ENCODE measurements at regions not wholly inside any gene's neighbourhood (a gene's known extent, or its start where the extent isn't known, plus 50 kb on each side); places are given as distances from the start of the nearest gene placed in this dataset.

GRCh38 chrX:45972636-45973035, 572.6 kb downstream of the ZNF674 start:
- Mint-ChIP-seq H3K4me1 (no peaks in the 10 kb centered on the region), H3K4me3 (no peak overlapping the region), H3K36me3 (no peaks in the 10 kb centered on the region), H3K27me3 (no peaks in the 10 kb centered on the region), H3K27ac (no peak overlapping the region), H3K9me3 (no peaks in the 10 kb centered on the region)
- CTCF ChIA-PET = no interaction called here
- no peak for DNase-seq

- H3K4me3 Mint-ChIP-seq = no peak overlapping the region
- DNase-seq = no peak
- no peak overlapping the region for H3K27ac Mint-ChIP-seq
- CTCF ChIA-PET = no interaction called here
- H3K27me3 Mint-ChIP-seq = no peaks in the 10 kb centered on the region
- no peaks in the 10 kb centered on the region for H3K36me3 Mint-ChIP-seq
- H3K9me3 Mint-ChIP-seq = no peaks in the 10 kb centered on the region
- no peaks in the 10 kb centered on the region for H3K4me1 Mint-ChIP-seq
These were observed 585.7 kb downstream of the ZNF674 start for GRCh38 chrX:45959567-45959966.

GRCh38 chrX:45956191-45956870, 588.9 kb downstream of the ZNF674 start:
- no peaks in the 10 kb centered on the region for H3K4me1 Mint-ChIP-seq
- CTCF ChIA-PET = no interaction called here
- no peaks in the 10 kb centered on the region for H3K36me3 Mint-ChIP-seq
- no peaks in the 10 kb centered on the region for H3K27me3 Mint-ChIP-seq
- H3K4me3 Mint-ChIP-seq = no peak overlapping the region
- H3K27ac Mint-ChIP-seq = no peak overlapping the region
- no peak for DNase-seq
- no peaks in the 10 kb centered on the region for H3K9me3 Mint-ChIP-seq

GRCh38 chrX:45955661-45956060, 589.6 kb downstream of the ZNF674 start:
- Mint-ChIP-seq H3K27ac (no peak overlapping the region), H3K4me1 (no peaks in the 10 kb centered on the region), H3K9me3 (no peaks in the 10 kb centered on the region), H3K36me3 (no peaks in the 10 kb centered on the region), H3K4me3 (no peak overlapping the region), H3K27me3 (no peaks in the 10 kb centered on the region)
- CTCF ChIA-PET = no interaction called here
- no peak for DNase-seq

GRCh38 chrX:45954026-45954425, 591.2 kb downstream of the ZNF674 start:
- H3K27ac Mint-ChIP-seq = no peak overlapping the region
- H3K27me3 Mint-ChIP-seq = no peaks in the 10 kb centered on the region
- CTCF ChIA-PET = no interaction called here
- no peaks in the 10 kb centered on the region for H3K4me1 Mint-ChIP-seq
- no peaks in the 10 kb centered on the region for H3K36me3 Mint-ChIP-seq
- no peaks in the 10 kb centered on the region for H3K9me3 Mint-ChIP-seq
- no peak overlapping the region for H3K4me3 Mint-ChIP-seq
- no peak for DNase-seq

- Mint-ChIP-seq H3K27ac (no peak overlapping the region), H3K36me3 (no peaks in the 10 kb centered on the region), H3K4me1 (no peaks in the 10 kb centered on the region), H3K4me3 (no peak overlapping the region), H3K27me3 (no peaks in the 10 kb centered on the region), H3K9me3 (no peaks in the 10 kb centered on the region)
- no peak for DNase-seq
- CTCF ChIA-PET = no interaction called here
These were observed 593.2 kb downstream of the ZNF674 start for GRCh38 chrX:45952030-45952429.

- Mint-ChIP-seq H3K27ac (no peak overlapping the region), H3K27me3 (no peaks in the 10 kb centered on the region), H3K36me3 (no peaks in the 10 kb centered on the region), H3K4me1 (no peaks in the 10 kb centered on the region), H3K4me3 (no peak overlapping the region), H3K9me3 (no peaks in the 10 kb centered on the region)
- DNase-seq = no peak
- CTCF ChIA-PET = no interaction called here
These were observed 609.8 kb downstream of the ZNF674 start for GRCh38 chrX:45935408-45935807.

- H3K27me3 Mint-ChIP-seq = peaks cover 4% of the 10 kb centered on the region
- no peak overlapping the region for H3K27ac Mint-ChIP-seq
- CTCF ChIA-PET = no interaction called here
- no peaks in the 10 kb centered on the region for H3K36me3 Mint-ChIP-seq
- no peak for DNase-seq
- no peaks in the 10 kb centered on the region for H3K4me1 Mint-ChIP-seq
- no peaks in the 10 kb centered on the region for H3K9me3 Mint-ChIP-seq
- no peak overlapping the region for H3K4me3 Mint-ChIP-seq
These were observed 632.9 kb downstream of the ZNF674 start for GRCh38 chrX:45912316-45912715.

GRCh38 chrX:45907786-45908185, 637.4 kb downstream of the ZNF674 start:
- no peak for DNase-seq
- no peaks in the 10 kb centered on the region for H3K36me3 Mint-ChIP-seq
- H3K27me3 Mint-ChIP-seq = peaks cover 4% of the 10 kb centered on the region
- H3K27ac Mint-ChIP-seq = no peak overlapping the region
- CTCF ChIA-PET = no interaction called here
- H3K4me3 Mint-ChIP-seq = no peak overlapping the region
- H3K4me1 Mint-ChIP-seq = peaks cover 3% of the 10 kb centered on the region
- no peaks in the 10 kb centered on the region for H3K9me3 Mint-ChIP-seq

- Mint-ChIP-seq H3K36me3 (no peaks in the 10 kb centered on the region), H3K4me3 (no peak overlapping the region), H3K27ac (no peak overlapping the region), H3K27me3 (peaks cover 8% of the 10 kb centered on the region), H3K9me3 (no peaks in the 10 kb centered on the region), H3K4me1 (peaks cover 3% of the 10 kb centered on the region)
- CTCF ChIA-PET = no interaction called here
- DNase-seq = no peak
These were observed 641.4 kb downstream of the ZNF674 start for GRCh38 chrX:45903781-45904201.

- H3K36me3 Mint-ChIP-seq = no peaks in the 10 kb centered on the region
- CTCF ChIA-PET = no interaction called here
- no peak overlapping the region for H3K4me3 Mint-ChIP-seq
- H3K27me3 Mint-ChIP-seq = peaks cover 4% of the 10 kb centered on the region
- H3K27ac Mint-ChIP-seq = no peak overlapping the region
- no peak for DNase-seq
- H3K4me1 Mint-ChIP-seq = peaks cover 3% of the 10 kb centered on the region
- H3K9me3 Mint-ChIP-seq = no peaks in the 10 kb centered on the region
These were observed 644.2 kb downstream of the ZNF674 start for GRCh38 chrX:45900766-45901615.

- Mint-ChIP-seq H3K36me3 (no peaks in the 10 kb centered on the region), H3K4me3 (no peak overlapping the region), H3K27me3 (no peaks in the 10 kb centered on the region), H3K27ac (no peak overlapping the region), H3K9me3 (no peaks in the 10 kb centered on the region), H3K4me1 (no peaks in the 10 kb centered on the region)
- no peak for DNase-seq
- CTCF ChIA-PET = no interaction called here
These were observed 650.2 kb downstream of the ZNF674 start for GRCh38 chrX:45894864-45895645.

GRCh38 chrX:45889471-45889870, 655.8 kb downstream of the ZNF674 start:
- no peaks in the 10 kb centered on the region for H3K4me1 Mint-ChIP-seq
- CTCF ChIA-PET = no interaction called here
- H3K4me3 Mint-ChIP-seq = no peak overlapping the region
- no peak overlapping the region for H3K27ac Mint-ChIP-seq
- H3K36me3 Mint-ChIP-seq = no peaks in the 10 kb centered on the region
- DNase-seq = no peak
- no peaks in the 10 kb centered on the region for H3K27me3 Mint-ChIP-seq
- H3K9me3 Mint-ChIP-seq = no peaks in the 10 kb centered on the region

GRCh38 chrX:45888518-45888917, 656.7 kb downstream of the ZNF674 start:
- no peaks in the 10 kb centered on the region for H3K36me3 Mint-ChIP-seq
- H3K4me3 Mint-ChIP-seq = no peak overlapping the region
- H3K27me3 Mint-ChIP-seq = no peaks in the 10 kb centered on the region
- H3K9me3 Mint-ChIP-seq = no peaks in the 10 kb centered on the region
- no peak overlapping the region for H3K27ac Mint-ChIP-seq
- DNase-seq = no peak
- H3K4me1 Mint-ChIP-seq = no peaks in the 10 kb centered on the region
- CTCF ChIA-PET = no interaction called here

GRCh38 chrX:45885931-45886330, 659.3 kb downstream of the ZNF674 start:
- Mint-ChIP-seq H3K36me3 (no peaks in the 10 kb centered on the region), H3K4me3 (no peak overlapping the region), H3K27ac (no peak overlapping the region), H3K4me1 (peaks cover 7% of the 10 kb centered on the region), H3K27me3 (peaks cover 4% of the 10 kb centered on the region), H3K9me3 (no peaks in the 10 kb centered on the region)
- CTCF ChIA-PET = no interaction called here
- no peak for DNase-seq

Measured in activated naive CD4-positive, alpha-beta T cell treated with anti-CD3 and anti-CD28 coated beads, Interleukin-2, amount 10 ng/mL, durations not matched to agents 7 days and 5 days (primary cell).